Stimulated activated CD4-positive, alpha-beta T cell treated with anti-CD3 and anti-CD28 coated beads, Interleukin-2, amount 100 ng/mL, for 48 hours (primary cell): ENCODE measurements at regions not wholly inside any gene's neighbourhood (a gene's known extent, or its start where the extent isn't known, plus 50 kb on each side); places are given as distances from the start of the nearest gene placed in this dataset.
"Not testable (repeated sequence)": the region's sequence is repeated elsewhere in the genome, so short reads cannot be mapped to it uniquely, and the experiment has no call there.

Source experiments
- DNase-seq, 2 donors: peaks; one replicate each; pipeline ENCODE4 v3.0.0-alpha.2; 2020

DNA sequence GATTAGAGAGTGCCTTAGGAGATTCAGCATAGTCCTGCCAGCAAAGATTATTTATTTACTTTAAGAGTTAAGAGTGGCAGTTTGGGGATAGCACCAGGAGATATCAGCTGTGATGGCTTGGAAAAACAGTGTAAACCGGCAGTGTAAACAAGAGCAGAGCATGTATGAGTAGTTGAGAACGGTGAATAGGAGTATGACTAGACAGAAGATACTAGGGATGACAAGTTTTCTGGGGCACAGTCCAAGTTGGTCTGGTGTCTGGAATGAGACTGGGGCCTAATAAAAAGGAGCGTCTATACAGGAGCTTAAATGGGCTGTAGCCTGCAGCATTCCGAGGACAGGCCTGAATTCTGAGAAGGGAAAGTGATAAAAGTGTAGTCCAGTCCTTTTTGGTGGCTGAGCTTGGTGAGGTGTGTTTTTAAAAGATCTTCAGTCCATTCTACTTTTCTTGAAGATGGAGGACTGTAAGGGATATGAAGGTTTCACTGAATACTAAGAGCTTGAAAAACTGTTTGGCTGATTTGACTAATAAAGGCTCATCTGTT lies 117.8 kb downstream of the TLR5 start:
- DNase-seq, result not testable (repeated sequence)

DNA sequence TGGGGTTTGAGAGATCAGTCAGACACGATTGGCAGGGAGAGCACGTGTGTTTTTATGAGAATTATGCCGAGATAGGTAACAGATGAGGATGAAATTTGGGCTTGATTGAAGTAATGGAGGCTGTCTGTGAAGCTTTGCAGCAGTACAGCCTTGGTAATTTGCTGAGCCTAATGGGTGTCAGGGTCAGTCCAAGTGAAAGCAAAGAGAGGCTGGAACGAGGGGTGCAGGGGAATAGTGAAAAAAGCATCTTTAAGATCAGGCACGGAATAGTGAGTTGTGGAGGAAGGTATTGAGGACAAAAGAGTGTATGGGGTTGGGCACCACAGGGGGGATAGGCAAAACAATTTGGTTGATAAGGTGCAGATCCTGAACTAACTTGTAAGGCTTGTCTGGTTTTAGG lies 116.4 kb downstream of the TLR5 start:
- not testable (repeated sequence) for DNase-seq

DNA sequence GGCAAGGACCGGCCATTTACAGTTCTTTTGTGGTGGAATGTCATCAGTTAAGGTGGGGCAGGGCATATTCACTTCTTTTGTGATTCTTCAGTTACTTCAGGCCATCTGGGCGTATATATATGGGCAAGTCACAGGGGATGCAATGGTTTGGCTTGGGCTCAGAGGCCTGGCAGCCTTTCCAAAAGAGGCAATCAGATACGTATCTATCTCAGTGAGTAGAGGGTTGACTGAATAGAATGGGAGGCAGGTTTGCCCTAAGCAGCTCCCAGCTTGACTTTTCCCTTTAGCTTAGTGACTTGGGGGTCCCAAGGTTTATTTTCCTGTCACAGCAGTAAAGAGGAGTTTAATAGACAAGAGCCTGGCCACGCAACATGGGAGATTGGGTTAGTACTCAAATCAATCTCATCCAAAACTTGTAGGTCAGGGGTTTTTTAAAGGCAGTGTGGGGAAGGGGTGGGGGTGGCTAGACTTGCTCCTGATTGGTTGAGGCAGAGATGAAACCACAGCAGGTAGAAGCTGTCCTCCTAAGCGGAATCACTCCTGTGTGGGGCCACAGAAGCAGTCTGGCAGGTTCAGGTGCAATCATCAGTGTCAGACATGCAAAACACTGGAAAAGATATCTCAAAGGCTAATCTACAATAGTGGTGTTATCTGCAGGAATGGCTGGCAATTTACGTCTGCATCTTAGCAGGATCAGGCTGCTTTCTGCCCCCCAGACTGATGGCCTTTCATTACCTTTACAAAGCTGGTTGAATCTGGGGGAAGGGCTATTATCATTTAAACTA lies 112.9 kb downstream of the TLR5 start:
- DNase-seq, result no peak

DNA sequence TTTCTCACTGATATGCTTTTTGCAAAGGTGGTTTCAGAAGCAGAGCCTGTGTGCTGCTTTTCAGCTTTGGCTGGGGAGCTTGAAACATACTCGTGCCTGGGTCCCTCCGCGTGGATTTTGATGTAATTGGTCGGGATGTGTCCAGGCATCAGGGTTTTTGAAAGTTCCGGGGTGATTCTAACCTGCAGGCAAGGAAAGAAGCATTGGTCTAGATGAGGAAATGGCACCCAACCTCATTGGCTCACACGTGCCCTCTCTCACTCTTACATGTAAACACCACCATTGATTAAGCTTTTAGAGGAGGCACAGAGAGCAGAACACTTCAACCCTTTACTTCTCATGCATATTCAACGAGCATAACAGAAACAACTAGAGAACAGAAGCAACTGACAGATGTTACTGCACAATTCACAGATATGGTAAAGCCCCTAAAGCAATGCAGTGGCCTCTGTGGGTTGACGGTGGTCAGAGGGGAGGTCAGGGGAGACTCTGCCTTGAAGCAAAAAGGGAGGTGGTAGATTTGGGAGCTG lies 112.1 kb downstream of the TLR5 start:
- DNase-seq, result no peak

DNA sequence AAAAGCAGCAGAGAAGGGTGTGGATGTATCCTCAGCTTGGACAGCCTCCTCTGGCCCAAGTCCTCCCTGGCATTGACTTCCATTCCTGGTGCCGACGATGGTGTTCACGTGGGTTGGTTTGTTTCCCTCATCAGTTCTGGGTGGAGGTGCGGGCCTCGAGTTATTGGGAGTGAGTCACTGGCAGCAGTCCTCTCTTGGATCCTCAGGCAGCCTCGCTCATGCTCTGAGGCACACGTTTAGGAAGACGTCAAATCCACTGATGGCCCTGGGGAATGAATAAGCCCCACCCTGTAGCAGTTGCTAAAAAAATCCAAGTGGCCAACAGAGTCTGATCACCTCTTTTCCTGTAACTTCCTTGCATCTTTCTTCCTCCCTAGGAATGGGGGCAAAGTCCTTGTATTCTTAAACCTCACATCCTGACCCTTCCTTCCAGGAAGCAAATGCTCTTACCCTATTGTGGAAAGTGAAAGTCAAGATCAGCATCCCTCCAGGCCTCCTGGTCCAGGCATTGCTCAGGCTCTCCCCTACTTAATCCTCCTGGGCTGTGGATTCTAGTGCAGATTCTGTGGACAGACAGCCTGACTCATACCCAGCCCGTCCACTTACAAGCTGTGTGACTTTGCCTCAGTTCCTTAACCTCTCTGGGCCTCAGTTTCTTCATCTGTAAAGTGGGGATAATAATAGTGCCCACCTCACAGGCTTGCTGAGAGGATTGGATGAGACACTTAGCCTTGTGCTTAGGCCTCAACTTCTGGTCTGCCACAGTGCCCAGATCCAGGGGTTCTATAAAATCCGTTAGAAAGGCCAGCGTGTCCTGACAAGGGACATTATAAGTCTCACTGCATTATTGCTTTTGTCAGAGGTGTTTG lies 111.1 kb downstream of the TLR5 start:
- no peak for DNase-seq

DNA sequence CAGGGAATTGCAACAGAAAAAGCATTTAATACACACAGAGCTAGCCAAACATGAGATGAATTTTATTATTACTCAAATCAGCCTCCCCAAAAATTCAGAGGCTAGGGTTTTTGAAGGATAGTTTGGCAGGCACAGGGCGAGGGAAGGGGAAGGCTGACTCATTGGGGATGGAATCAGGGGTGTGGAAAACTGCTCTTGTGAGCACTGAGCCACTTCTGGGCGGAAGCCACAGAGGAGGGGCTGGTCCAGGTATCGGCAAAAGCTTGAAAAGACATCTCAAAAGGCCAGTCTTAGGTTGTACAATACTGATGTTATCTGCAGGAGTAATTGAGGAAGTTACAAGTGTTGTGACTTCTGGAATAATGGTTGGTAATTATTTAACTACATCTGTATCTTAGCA lies 109.4 kb downstream of the TLR5 start:
- DNase-seq, result no peak

DNA sequence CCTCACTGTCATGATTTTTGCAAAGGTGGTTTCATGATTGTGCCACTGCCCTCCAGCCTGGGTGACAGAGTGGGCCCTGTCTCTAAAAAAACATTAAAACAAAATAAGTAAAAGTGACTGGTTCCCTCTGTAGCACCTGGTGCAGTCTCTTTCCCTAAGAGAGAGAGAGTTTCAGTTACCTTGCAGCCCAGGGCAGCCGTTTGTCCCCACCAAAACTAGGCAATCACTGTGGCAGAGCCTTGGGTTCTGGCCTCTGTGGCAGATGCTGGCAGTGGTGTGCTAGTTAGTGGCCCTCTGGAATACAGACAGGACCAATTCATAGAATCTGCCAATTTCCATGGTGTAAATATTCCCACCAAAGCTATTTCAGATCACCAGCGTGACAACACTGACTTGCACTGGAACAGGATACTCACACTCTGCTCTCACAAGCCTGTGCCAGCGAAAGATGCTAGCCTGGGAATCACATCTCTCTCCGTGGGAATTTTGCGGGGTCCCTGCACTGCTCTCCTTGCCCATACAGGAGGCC lies 108.7 kb downstream of the TLR5 start:
- no peak for DNase-seq

DNA sequence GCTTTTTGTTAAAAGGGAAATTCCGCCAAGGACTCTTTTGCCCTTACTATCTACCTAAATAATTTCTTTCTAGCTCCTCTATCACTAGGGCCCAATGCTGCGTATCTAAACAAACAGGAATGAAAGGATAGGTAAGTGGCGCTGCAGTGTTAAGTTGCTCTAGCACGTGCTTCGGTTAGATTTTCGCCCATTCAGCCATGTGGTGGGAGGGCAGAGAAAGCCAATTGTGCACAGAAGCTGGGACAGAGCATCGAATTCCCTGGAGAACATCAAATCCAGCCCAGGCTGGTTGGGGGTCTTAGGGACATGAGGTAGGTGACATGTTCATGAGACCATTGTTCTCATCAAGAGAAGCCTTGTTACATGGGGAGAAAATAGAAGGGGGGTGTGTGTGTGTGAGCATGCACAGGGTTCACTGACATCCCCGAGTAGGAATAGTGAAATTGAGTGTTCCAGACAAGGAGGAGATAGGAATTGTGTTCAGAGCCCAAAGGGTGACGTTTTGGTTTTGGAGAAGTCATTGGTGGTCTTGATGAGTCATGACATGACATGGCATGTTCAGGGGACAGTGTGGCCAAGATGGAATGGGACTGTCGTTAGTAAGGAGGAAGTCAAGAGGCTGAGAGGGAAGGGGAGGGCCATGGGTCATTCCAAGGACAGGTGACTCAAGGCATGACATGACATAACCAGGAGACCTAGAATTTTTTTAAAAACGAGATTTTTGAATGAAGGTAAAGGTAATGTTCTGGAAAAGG lies 107.1 kb downstream of the TLR5 start:
- no peak for DNase-seq

DNA sequence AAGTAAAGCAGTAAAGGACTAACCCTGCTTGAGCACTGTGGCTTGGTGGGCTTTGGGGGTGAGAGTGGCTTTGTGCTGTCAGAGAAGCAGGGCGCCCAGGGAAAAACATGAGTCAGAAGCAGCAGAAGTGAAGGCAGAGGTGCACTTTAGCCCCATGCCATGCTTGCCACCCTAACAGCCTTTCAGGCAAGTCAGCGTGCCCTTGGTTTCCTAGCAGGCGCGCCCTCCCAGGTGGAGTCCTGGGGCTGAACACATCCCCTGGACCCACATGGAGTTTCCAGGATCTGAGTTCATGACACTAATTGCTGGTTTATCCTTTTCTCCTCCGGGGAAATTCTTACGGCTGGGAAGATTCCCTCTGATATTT lies 106.6 kb downstream of the TLR5 start:
- DNase-seq, result no peak

DNA sequence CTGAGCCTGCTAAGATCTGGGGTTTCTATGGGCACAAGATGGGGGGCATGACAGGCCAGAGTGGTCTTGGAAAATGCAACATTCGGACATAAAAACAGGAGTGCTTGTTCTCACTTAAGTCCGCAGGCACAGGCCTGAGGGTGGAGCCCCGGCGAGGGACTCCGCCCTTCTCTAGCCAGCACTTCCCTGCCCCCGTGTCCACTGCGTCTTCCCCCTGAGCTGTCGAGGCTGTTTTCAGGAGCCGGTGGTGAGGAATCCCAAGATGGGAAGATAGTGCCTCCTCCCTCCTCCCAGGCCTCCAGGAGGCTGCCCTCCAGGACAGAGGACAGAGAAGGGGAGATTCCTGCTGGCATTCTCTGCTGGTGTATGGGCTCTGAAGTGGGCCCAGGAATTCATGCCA lies 105.2 kb downstream of the TLR5 start:
- DNase-seq, result no peak

DNA sequence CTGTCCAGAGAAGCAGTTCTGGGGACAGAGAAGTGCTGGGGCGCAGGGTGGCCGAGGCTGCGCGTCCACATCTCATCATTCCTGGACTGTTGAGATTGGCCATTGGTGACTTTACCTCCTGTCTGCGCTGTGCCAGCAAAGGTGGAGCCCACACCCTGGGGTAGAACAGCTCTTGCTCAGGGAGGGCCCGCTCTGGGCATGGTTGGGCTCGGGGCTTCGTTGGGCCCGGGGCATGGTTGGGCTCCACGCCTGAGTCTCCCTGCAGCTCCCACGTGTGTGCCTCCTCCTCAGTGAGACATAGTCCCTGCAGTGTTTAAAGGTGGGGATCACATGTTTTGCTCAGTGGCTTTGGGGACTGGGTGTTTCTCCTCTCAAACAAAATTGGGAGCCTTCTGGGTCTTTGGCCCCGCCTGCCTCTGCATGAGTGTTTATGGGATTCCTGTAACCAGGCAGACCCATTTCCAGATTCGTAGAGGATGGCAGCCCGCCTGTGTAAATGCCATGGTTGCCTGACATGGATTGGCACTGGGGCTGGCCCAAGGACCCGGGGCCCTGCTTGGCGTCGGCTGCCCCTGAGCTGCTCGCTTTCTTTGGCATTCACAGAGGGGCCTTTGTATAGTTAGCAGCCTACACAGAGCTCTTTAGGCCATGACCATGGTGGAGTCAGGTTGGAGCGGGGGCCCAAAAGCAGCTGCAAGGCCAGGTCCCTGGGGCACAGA lies 104.6 kb downstream of the TLR5 start:
- DNase-seq, result no peak

DNA sequence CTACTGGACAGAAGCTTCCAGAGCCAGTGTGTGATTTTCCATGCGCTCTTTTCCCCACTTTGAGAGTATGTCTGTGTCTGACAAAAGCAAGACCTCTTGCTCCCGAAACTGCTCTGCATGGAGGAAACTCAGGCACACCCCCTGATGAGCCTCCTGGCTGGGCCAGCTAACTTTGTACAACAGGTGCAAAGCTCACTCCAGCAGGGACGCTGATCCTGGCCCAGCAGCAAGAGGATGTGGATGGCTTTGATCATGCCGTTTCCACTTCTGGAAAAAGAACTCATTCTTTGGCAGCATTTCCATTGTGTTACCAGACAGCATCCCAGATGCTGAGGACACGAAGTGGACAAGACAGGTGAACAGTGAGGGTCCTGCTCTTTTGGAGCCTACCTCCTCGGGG lies 103.1 kb downstream of the TLR5 start:
- no peak for DNase-seq

DNA sequence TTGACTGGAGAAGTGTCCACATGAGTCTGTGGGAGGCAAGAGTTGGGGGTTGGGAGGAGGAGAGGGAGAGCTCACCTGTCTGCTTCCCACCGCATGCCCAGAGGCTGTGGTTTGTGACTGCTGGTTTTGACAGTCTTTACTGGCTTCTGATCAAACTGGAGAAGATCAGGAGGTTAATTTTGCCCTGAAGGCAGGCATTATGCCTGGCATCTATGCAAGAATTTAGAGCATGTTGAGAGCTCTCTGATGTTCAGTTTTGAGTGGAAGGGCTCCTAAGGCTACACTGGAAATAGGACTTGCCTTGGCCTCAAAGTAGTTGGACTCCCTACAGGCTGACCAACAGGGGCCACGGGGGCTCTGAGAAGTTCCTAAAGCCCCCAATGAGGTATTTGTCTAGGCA lies 101.6 kb downstream of the TLR5 start:
- DNase-seq, result no peak

DNA sequence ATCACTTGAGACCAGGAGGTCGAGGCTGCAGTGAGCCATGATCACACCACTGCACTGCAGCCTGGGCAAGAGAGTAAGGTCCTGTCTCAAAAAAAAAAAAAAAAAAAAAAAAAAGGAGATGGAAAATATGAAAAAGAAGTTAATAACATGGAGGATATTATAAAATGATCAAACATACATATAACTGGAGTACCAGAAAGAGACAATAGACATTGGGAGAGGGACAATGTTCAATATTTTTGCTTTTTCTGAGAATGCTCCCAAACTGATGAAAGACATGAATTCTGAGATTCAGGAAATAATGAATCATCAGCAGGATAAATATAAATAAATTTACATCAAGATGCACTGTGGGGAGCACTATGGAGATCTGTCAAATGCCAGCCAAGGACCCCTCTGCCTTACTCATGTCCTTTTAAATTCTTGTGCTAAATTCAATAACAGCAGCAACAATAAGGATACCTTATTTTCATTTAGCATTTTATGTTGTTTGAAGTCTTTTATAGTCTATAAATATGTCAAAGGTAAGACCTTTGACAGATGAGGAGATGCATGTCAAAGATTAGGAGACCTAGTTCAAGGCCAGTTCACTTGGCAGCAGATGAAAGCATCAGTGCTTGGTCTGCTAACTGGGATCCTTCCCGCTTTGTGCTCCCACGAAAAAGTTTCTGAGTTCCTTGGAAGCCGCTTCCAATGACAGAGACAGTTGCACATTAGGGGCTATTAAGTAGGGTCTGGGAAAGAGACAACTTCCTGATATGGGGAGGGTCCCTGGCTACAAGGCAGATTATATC lies 97.7 kb downstream of the TLR5 start:
- no peak for DNase-seq

DNA sequence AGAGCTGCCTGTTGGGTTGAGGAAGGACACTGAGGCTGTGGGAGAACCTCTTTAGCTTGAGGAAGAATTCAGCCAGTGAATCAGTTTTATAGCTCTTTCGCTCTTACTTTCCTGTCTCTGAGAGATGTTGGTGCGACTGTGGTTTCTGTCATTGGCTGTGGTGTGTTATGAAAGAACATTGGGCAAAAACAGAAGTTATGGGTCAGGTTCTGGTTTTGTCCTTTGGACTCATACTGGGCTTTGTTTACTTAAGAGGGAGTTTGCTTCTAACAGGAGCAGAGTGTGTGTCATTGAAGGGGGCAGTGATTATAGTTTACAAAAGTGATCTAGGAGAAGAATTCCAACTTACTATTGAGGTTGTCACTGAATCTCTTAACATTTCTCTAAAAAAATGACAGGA lies 97.0 kb downstream of the TLR5 start:
- no peak for DNase-seq

DNA sequence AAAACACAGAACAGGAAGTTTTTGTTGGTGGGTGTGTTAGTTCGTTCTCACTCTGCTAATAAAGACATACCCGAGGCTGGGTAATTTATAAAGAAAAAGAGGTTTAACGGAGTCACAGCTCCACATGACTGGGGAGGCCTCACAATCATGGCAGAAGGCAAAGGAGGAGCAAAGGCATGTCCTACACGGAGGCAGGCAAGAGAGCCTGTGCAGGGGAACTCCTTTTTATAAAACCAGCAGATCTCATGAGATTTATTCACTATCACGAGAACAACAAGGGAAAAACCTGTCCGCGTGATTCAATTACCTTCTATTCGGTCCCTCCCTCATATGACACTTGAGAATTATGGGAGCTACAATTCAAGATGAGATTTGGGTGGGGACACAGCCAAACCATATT lies 96.6 kb downstream of the TLR5 start:
- not testable (repeated sequence) for DNase-seq

DNA sequence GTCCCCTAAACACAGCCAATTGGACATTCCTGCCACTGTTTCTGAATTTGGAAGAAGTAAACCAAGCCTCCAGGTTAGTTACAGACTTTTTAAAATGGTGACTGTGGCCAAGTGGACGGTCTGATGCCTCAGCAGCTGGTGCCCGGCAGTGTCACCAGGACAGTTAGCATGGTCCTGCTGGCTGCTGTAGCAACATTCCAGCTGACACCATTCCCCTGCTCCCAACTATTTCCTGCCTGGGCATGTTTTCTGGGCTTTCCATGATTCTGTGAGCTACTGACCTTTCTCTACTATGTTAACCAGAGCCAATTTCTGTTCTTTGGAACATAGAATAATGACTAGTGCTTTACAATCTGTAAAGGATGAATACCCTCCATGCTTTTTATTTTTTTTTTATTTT lies 95.0 kb downstream of the TLR5 start:
- no peak for DNase-seq

DNA sequence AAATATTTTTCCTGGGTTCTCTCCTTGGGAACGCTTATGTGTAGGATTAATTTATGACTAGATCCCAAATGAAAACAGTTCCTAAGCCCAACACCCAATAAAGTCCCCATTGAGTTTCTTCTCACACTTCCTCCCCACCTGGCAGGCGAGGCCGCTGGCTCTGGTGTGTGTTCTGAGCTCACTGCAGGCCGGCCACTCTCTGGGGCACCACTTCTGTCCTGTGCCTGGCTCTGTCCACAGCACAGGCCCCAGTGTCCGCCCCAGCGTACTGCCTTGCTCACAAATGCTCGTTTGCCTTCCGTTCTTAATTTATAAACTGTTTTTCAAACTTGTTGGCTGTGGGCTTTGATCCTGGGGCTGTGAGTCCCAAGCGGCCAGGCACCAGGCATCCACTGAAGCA lies 90.6 kb downstream of the TLR5 start:
- DNase-seq, result no peak

DNA sequence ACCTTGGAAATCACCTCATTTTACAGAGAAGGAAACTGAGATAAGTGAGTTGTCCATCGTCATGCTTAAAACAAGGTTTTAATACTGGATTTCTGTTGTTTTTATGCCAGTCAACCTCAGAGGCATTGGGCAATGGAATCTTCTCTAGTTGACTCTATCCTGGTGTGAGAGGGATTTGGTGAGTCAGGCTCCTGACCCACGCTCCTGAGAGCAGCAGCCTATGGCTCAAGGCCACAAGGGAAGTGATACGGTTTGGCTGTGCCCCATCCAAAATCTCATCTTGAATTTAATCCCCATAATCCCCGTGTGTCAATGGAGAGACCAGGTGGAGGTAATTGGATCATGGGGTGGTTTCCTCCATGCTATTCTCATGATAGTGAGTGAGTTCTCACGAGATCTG lies 90.1 kb downstream of the TLR5 start:
- DNase-seq, result no peak

DNA sequence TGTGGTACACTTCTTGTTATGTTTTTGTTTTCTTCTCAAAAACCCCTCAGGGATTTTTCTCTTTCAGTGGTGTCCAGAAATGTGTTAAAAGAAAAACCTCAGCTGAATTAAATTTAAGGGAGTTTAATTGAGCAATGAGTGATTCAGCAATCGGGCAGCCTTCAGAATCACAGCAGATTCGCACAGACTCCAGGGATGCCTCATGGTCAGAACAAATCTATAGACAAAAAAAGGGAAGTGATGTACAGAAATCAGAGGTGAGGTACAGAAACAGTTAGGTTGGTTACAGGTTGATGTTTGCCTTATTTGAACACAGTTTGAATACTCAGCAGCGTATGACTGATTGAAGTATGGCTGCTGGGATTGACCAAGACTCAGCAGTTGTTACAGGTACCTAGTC lies 86.2 kb downstream of the TLR5 start:
- no peak for DNase-seq

DNA sequence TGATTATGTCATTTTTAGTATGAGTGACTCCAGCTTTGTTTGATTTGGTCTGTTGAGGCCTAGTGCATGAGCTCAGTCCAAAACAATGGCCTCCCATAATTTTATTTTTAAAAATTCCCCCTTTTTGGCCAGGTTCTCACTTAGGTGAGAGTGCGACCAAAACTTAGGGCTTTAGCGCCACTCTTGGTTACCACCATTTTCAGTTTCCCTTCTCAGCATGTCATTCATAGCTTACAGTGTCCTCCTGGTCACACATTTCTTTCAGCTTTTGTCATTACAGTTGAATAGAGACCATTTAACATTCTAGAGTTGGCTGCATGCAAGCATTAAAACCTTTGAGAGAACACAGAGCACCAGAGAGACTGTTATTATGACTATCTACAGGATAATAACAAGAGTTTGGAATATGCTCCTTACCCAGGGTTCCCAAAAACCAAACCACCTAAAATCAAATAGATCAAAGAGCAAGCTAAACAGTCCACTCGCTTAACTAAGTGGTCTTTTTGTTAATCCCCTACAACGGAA lies 85.4 kb downstream of the TLR5 start:
- DNase-seq, result no peak
